ENCODE measurements at regions not wholly inside any gene's neighbourhood (a gene's known extent, or its start where the extent isn't known, plus 50 kb on each side); places are given as distances from the start of the nearest gene placed in this dataset.

DNA sequence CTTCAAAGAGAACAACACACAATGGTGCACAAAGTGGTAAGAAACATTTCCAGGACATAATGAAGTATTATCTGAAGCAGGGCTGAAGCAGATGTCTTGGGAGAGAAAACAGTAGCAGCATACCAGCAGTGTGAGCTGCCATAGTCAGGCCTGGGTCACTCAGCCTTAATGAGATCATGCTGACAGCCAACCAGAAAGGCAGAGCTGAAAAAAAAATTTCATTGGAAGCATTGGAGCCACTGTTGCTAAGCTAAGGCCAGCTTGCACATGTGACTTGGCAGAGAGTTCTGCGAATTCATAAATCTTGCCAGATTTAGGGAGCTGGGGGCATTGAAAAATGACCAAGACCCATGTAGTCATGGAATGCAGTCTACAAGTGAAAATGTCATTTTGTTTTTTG, 444.0 kb upstream of the PITX2 start:
- TF ChIP-seq CTCF (IDR thresholded peaks at IDR 0.05) (no peak), POLR2A (IDR thresholded peaks at IDR 0.05) (no peak)
